NT2/D1 (cell line): ENCODE measurements at regions not wholly inside any gene's neighbourhood (a gene's known extent, or its start where the extent isn't known, plus 50 kb on each side); places are given as distances from the start of the nearest gene placed in this dataset.

Source experiments
- SUZ12 ChIP-seq: IDR thresholded peaks from 2 replicates; pipeline ENCODE4 v1.6.1; 2011; ENCODE audit not compliant: insufficient read length, insufficient read depth; ENCODE audit errors: extremely low read depth
- YY1 ChIP-seq: IDR thresholded peaks from 2 replicates; pipeline ENCODE4 v1.6.1; 2011; ENCODE audit not compliant: insufficient read length, insufficient read depth

DNA sequence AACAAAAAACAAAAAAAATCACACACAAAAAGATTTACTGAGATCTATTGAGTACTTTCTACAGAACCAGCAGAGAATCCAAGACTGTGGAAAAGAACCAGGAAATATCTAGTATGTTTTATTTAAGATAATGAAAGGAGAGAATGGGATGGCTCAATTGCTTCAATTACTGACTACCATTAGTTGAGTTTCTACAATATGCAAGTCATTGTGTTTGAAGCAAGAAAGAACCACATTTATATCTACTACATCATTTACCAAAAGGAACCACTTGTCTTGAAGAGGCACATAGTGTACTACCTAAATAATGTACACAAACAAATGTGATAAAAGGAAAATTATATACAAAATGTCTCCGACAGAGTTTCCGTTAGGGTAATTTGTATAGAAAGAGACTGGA lies 325.9 kb upstream of the TNC start:
- TF ChIP-seq YY1 (no peak), SUZ12 (no peak)
